Nephron (organoid): ENCODE measurements at regions not wholly inside any gene's neighbourhood (a gene's known extent, or its start where the extent isn't known, plus 50 kb on each side); places are given as distances from the start of the nearest gene placed in this dataset.

Source experiments
- H3K27ac Mint-ChIP-seq, 3 experiments: 2 replicates each; pipeline ENCODE4 v1.8.0; 2020; ENCODE audit warnings: mixed read lengths in 3 of 3, mild to moderate bottlenecking in 2 of 3, moderate library complexity in 1 of 3
- H3K27me3 Mint-ChIP-seq: 2 replicates; pipeline ENCODE4 v1.8.0; 2021; ENCODE audit warnings: low read depth, mild to moderate bottlenecking, moderate library complexity, mixed read lengths
- H3K36me3 Mint-ChIP-seq: 2 replicates; pipeline ENCODE4 v1.8.0; 2020; ENCODE audit warnings: low read depth, mixed read lengths
- H3K4me1 Mint-ChIP-seq: 2 replicates; pipeline ENCODE4 v1.8.0; 2020; ENCODE audit warnings: mixed read lengths
- H3K4me3 Mint-ChIP-seq, 3 experiments: 2 replicates each; pipeline ENCODE4 v1.8.0; 2020; ENCODE audit warnings: mild to moderate bottlenecking in 3 of 3, mixed read lengths in 3 of 3, moderate library complexity in 2 of 3
- H3K9me3 Mint-ChIP-seq: 2 replicates; pipeline ENCODE4 v1.8.0; 2020; ENCODE audit warnings: mixed read lengths
- TF ChIP-seq, protein P1 (sequence below), 3 experiments: fragments of 200-600 bp; sonication (generic); IDR thresholded peaks; one replicate each; pipeline ENCODE4 v1.5.0; 2021; ENCODE audit warnings: antibody characterized with exemption in 3 of 3; ENCODE audit not compliant: unreplicated experiment in 3 of 3

DNA sequence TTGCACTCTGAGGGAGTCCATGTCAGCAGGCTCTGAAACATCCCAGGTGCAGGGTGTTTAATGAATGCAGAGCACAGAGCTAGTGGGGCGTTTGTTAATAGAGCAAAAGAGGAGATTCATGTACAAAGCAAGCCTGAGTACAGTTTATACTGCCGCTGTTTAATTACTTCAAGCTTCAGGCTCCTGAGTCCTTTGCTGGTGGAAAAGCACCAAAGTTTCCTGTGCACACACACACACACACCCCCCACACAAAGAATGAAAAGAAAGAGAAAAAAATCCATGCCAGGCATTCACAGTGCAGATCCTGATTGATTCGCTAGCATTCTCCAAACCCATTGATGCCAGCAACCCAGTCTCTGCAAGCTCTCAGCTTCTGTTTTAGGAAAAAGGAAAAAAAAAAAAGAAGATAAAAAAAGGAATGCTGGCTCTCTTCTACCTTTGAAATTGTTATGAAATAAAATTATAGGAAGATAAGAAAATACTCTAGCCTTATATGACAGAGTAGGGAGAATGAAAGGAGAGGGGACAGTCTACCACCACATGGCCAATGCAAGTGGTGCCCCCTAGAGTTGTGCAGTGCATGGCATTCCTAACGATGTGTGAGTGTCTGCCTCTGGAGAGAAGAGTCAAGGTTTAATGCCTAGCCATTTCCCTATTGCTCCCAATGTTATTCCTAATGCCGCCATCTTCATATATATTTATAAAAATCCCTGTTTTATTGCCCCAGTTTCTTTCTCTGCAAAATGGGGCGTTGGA is 216.5 kb downstream of the TMEM114 start:
- TF ChIP-seq, protein P1, sequence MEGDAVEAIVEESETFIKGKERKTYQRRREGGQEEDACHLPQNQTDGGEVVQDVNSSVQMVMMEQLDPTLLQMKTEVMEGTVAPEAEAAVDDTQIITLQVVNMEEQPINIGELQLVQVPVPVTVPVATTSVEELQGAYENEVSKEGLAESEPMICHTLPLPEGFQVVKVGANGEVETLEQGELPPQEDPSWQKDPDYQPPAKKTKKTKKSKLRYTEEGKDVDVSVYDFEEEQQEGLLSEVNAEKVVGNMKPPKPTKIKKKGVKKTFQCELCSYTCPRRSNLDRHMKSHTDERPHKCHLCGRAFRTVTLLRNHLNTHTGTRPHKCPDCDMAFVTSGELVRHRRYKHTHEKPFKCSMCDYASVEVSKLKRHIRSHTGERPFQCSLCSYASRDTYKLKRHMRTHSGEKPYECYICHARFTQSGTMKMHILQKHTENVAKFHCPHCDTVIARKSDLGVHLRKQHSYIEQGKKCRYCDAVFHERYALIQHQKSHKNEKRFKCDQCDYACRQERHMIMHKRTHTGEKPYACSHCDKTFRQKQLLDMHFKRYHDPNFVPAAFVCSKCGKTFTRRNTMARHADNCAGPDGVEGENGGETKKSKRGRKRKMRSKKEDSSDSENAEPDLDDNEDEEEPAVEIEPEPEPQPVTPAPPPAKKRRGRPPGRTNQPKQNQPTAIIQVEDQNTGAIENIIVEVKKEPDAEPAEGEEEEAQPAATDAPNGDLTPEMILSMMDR (IDR thresholded peaks at IDR 0.05; ENCODE audit: unreplicated experiment in 3 of 3) = no peak
- H3K9me3 Mint-ChIP-seq = peaks cover 2% of the 10 kb centered on the region
- H3K27ac Mint-ChIP-seq = no peak overlapping the region
- H3K4me3 Mint-ChIP-seq = no peak overlapping the region
- peaks cover 16% of the 10 kb centered on the region for H3K4me1 Mint-ChIP-seq
- no peaks in the 10 kb centered on the region for H3K27me3 Mint-ChIP-seq
- H3K36me3 Mint-ChIP-seq = no peaks in the 10 kb centered on the region

DNA sequence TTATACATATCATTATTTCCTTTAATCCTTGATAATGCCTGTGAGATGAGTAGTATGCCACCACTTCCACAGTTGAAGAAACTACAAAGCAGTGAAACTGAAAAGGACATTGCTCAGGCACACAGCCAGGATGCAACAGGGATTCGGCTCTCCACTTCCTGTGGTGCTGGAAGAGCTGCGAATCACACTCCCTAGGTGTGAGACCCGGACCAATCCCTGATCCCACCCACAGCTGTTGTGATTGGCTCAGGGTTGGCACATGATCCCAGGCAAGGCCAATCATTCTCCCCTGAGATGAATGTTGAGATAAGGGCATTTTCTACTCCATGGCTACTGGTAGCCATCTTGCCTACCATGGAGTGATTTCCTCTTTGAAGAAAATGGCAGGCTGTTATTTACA is 218.2 kb downstream of the TMEM114 start:
- Mint-ChIP-seq H3K9me3 (no peaks in the 10 kb centered on the region), H3K27me3 (no peaks in the 10 kb centered on the region), H3K4me1 (peaks cover 16% of the 10 kb centered on the region), H3K4me3 (no peak overlapping the region), H3K27ac (no peak overlapping the region), H3K36me3 (no peaks in the 10 kb centered on the region)
- TF ChIP-seq, protein P1 (IDR thresholded peaks at IDR 0.05; ENCODE audit: unreplicated experiment in 3 of 3) = no peak

DNA sequence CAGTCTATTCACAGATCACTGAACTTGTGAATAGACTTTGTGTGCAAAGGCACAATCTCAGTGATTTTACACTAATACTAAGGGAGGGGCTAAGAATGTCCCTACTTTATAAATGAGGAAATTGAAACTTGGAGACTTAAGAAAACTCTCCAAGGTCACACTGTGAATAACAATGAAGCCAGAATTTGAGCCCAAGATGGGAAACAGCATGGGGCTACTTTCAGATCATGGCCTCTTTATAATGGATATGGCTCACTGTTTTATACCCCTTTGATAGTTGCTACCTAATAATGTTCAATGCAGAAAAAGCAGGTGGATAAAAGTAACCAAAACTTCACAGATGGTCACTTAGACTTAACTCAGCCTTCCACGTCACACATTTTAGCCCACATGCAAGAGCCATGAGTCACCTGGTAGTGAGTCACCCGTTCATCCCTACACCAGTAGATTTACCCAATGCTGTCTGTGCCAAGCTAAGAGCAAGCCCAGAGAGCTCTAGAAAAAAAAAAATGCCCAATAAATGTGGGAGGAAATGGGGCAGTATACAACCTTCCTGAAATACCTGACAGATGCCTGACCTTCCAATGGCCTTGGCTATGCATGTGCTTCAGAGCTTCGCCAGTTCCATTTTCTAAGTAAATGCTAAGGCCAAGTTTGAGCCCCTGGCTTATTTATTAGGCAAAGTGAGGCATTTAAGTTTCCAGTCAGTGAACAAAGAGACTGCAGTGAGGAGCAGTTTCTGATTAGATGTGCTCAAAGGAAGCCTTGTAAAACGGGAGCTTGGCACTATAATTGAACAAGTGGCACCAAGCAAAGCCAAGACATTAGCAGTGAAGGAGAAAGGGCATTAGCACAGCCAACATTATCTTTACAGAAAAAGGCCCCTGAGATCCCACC is 219.7 kb downstream of the TMEM114 start:
- TF ChIP-seq, protein P1 (IDR thresholded peaks at IDR 0.05; ENCODE audit: unreplicated experiment in 3 of 3) = no peak
- H3K27ac Mint-ChIP-seq = no peak overlapping the region
- no peak overlapping the region for H3K4me3 Mint-ChIP-seq
- H3K9me3 Mint-ChIP-seq = no peaks in the 10 kb centered on the region
- no peaks in the 10 kb centered on the region for H3K36me3 Mint-ChIP-seq
- H3K4me1 Mint-ChIP-seq = peaks cover 16% of the 10 kb centered on the region
- no peaks in the 10 kb centered on the region for H3K27me3 Mint-ChIP-seq

DNA sequence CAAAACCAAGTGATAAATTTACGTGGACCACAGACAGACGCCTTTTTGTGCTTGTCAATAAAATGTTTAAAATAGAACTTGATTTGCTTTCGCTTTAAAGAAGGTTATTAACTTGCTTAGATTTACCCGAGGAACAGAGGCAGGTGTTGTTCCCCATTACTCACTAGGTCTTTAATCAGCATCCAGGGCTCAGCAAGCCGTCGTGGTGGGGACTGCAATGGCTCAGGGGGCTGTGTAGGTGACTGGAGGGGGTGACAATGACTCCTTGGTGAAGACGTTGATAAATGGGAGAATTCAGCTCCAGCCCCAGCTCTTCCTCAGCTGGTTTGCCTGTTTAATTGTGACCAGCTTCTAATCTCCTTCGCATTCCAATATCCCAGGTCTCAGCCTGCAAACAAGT is 231.4 kb downstream of the TMEM114 start:
- Mint-ChIP-seq H3K27ac (no peak overlapping the region), H3K36me3 (no peaks in the 10 kb centered on the region), H3K4me3 (no peak overlapping the region), H3K4me1 (no peaks in the 10 kb centered on the region), H3K9me3 (no peaks in the 10 kb centered on the region), H3K27me3 (peaks cover 4% of the 10 kb centered on the region)
- TF ChIP-seq, protein P1 (IDR thresholded peaks at IDR 0.05; ENCODE audit: unreplicated experiment in 3 of 3) = no peak

DNA sequence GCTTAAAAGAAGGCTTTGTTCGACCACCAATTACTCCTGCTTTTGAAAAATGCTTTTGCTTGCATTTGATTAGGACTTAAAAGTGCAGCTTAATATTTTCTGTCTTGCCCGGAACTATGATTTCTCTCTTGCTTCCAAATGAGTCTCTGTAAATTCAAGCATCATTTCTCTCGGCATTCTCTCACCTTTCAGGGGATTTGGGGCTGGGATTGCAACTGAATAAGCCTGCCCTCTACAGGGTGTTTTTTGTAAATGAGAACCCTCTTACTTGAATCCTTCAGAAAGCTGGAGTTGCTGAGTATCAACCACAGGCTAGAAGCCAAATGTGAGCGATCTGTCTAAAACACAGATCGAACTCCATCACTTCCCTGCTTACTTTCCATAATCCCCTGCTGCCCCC is 234.6 kb downstream of the TMEM114 start:
- H3K4me3 Mint-ChIP-seq = no peak overlapping the region
- peaks cover 4% of the 10 kb centered on the region for H3K27me3 Mint-ChIP-seq
- H3K36me3 Mint-ChIP-seq = no peaks in the 10 kb centered on the region
- no peaks in the 10 kb centered on the region for H3K4me1 Mint-ChIP-seq
- no peak overlapping the region for H3K27ac Mint-ChIP-seq
- no peaks in the 10 kb centered on the region for H3K9me3 Mint-ChIP-seq
- TF ChIP-seq, protein P1 (IDR thresholded peaks at IDR 0.05; ENCODE audit: unreplicated experiment in 3 of 3) = peak; percentile 30 to 38 (median 37)
